HEK293 (cell line): ENCODE measurements at regions not wholly inside any gene's neighbourhood (a gene's known extent, or its start where the extent isn't known, plus 50 kb on each side); places are given as distances from the start of the nearest gene placed in this dataset.

ENCODE experiments used
- TCF7L2 ChIP-seq: IDR thresholded peaks from 2 replicates; pipeline ENCODE4 v1.6.1; 2011; ENCODE audit warnings: low read depth, mild to moderate bottlenecking, inconsistent platforms, low read length, moderate library complexity, borderline replicate concordance
- ZBTB44 ChIP-seq: fragments of 450-650 bp; IDR thresholded peaks from 2 replicates; pipeline ENCODE4 v1.5.1; 2018; ENCODE audit warnings: missing biosample characterization, mild to moderate bottlenecking, missing genetic modification characterization

- TF ChIP-seq TCF7L2 (no peak), ZBTB44 (no peak)
Measured at GRCh38 chr15:24763891-24764290, 88.3 kb downstream of the NPAP1 start.
